Fibroblast of upper back skin (primary cell): ENCODE measurements at regions not wholly inside any gene's neighbourhood (a gene's known extent, or its start where the extent isn't known, plus 50 kb on each side); places are given as distances from the start of the nearest gene placed in this dataset.

Experiments
- DNase-seq: peaks from one replicate; pipeline ENCODE4 v3.0.0-alpha.2; 2013

GRCh38 chr21:41048623-41049022 is 119.3 kb upstream of the BACE2 start:
- no peak for DNase-seq

GRCh38 chr21:41052820-41053555 is 115.0 kb upstream of the BACE2 start:
- no peak for DNase-seq

DNA sequence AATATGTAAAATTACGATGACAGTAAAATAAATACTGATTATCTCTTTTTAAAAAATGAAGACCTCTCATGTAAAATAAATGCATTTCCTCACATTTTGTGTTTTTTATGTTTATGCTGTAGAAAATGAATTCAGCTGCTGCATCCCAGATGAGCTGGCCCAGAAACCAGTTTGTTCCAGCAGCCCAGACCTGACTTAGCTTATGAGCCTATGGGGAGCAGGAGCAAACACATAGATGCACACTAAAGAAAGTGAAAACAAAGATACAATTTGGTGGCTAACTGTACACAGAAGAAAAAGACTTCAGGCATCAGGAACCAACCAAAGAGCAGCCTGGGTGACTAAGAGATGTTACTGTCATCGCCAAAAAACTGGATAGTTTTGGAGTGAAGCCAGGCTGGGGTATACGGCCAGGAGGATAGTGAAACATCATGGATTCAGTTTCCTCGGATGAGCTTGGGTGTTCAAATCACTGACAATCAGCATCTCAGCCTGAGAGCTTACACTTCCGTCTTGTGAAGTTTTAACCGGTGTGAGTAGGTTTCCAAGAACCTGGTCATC is 113.9 kb upstream of the BACE2 start:
- DNase-seq = peak; percentile 73

GRCh38 chr21:41055266-41055665 is 112.7 kb upstream of the BACE2 start:
- DNase-seq = no peak

GRCh38 chr21:41059871-41060270 is 108.1 kb upstream of the BACE2 start:
- no peak for DNase-seq

DNA sequence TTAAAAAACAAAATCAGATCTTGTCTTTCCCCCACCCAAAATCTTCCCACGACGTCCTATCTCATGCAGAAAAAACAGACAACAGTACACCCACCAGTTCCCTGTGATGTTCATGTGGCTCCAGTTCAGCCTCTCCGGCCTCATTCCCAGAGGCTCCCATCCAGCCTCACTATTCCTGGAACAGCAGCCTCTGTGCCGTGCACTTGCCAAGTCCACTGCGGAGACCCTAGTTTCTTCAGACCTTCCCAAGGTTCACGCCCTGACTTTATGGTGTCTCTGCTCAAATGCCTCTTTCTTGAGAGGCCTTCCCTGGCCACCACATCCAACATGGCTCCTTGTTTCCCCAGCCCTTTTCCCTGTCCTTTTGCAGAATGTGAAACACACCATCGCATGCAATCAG is 106.3 kb upstream of the BACE2 start:
- no peak for DNase-seq

DNA sequence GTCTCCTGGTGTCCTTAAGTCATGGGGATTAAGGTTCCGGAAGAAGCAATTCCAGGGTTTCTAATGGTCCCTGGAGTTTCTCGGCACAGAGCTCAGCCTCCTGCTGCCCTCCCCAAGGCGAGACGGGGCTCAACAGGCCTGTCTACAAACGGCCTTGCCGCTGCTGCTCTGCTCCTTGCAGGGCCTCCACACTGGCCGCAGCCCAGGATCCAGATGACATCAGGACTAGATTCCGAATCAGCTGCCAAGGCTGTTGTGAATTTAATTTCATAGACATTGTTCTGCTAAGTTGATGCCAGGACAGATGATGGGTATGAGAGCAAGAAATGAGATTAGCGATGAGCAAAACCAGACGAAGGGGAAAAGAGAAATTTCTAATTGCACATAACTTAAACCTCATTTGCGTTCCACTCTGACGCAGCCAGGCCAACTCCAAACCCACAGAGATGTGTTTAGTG is 103.6 kb upstream of the BACE2 start:
- DNase-seq = peak; percentile 71

GRCh38 chr21:41064951-41065350 is 103.0 kb upstream of the BACE2 start:
- no peak for DNase-seq

DNA sequence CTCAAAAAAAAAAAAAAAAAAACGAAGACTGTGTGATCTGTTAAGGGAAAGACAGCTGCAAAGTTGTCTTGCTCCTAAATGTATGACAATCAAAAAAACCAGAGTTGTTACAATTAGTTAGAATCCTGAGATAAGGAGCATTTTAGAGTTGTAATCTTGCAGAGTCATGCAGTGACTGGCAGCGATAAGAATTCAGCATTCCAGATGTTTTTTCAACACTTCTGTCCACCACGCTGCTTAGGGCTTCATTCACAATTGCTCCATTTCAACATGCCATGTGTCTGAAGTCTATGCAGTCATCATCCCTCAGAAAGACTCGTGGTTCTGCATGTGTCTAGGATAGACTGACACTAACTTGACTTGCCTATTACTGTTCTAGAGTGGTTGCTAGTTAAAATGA is 102.4 kb upstream of the BACE2 start:
- peak; percentile 75 for DNase-seq

GRCh38 chr21:41066086-41066938 is 101.6 kb upstream of the BACE2 start:
- peak; percentile 47 for DNase-seq

DNA sequence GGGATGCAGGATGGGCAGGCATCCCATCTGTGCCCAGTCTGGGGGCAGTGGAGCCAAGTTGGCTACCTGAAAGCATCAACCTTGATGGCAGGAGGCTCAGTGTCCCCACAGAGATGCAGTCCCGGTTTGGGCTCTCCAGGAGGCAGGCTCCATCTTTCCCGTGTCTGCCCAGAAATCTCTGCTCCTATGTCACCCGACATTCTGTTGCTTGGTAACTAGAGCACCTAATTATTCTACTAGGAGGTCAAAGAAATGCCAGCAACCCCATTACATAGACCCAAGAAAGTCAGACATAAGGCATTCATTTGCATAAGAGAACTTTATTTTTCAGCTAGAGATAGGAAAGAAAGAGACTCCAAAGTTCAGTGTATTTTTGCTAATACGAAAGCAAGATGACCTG is 100.3 kb upstream of the BACE2 start:
- DNase-seq = no peak

DNA sequence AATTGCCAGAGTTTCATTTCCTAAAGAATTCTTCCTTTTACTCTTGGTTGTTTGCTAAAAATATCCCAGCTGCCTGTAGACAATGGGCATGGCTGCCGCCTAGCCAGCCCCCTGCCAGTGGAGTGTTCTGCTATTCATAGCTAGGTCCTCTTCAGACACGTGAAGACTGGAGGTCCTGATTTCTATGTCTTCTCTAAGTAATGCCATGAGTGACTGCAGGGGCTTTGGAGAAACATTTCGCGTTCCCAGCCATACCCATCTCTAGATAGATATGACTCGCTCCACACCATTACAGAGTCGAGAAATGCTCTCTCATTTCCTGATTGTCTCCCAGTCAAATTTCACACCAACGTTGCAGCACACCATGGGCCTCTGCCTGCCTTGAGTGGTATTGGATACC is 99.5 kb upstream of the BACE2 start:
- DNase-seq = peak; percentile 22

DNA sequence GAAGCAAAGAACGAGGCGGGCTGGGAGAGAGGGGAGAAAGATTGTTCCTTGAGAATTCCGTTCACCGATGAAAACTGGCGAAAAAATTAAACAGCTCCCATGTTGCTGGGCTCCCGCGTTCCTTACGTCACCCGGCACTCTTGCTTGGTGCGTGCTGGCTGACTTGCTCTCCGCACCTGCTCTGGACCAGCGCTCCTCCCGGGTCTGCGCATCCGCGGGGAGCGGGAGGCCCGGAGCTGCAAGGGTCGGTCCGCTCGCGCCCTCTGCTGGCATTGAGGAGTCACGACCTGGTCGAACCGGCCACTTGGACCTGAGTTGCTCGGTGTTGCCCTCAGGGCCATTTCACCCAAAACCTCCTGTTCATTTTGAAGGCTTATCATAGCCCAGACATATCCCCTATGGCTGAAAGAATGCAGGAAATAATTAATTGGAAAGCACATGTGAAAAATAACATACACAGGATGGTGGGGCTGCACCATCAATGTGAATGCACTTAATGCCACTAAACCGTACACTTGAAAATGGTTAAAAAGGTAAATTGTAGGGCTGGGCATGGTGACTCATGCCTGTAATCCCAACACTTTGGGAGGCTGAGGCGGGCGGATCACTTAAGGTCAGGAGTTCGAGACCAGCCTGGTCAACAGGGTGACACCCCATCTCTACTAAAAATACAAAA is 98.9 kb upstream of the BACE2 start:
- peak; percentile 67 for DNase-seq

GRCh38 chr21:41070284-41070683 is 97.7 kb upstream of the BACE2 start:
- DNase-seq = no peak

- no peak for DNase-seq
These were observed 96.4 kb upstream of the BACE2 start for GRCh38 chr21:41071258-41072171.

DNA sequence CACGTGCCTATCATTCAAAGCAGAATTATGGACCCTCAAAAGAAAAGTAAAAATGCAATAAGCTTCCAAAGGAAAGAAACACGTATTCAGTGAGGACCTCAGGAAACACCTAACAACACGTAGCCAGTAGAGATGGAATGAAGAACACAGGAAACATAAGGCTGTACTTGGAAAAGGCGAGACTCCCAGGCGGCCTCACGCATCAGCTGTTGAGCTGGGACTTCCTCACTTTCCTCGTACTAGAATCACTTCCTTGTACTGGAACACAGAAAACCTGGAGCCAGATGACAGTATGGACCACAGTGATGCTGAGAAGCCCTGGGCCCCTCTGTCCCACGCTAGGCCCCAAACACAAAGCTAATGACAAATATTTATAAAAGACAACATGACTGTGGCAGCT is 94.4 kb upstream of the BACE2 start:
- no peak for DNase-seq

GRCh38 chr21:41074396-41075184 is 93.4 kb upstream of the BACE2 start:
- DNase-seq = no peak

GRCh38 chr21:41075656-41076055 is 92.3 kb upstream of the BACE2 start:
- no peak for DNase-seq

DNA sequence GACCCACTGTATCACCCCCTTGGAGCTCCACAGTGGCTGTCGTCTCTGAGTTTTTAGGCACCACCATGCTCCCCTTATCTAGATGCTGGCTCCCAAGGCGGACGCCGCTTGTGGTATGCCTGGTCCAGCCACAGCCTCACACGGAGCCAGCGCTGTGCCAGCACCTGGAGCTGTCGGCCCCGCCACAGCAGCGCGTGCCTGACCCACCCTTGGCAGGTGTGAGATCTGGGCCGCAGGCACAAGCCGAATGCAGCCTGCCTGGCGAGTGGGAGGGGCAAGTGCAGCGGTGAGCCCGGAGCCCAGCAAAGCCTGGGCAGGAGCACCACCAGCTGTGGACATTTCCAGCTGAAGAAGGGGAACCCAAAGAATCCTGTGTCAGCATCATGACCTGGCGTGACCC is 91.9 kb upstream of the BACE2 start:
- no peak for DNase-seq

- DNase-seq = no peak
These were observed 88.8 kb upstream of the BACE2 start for GRCh38 chr21:41079159-41079558.

DNA sequence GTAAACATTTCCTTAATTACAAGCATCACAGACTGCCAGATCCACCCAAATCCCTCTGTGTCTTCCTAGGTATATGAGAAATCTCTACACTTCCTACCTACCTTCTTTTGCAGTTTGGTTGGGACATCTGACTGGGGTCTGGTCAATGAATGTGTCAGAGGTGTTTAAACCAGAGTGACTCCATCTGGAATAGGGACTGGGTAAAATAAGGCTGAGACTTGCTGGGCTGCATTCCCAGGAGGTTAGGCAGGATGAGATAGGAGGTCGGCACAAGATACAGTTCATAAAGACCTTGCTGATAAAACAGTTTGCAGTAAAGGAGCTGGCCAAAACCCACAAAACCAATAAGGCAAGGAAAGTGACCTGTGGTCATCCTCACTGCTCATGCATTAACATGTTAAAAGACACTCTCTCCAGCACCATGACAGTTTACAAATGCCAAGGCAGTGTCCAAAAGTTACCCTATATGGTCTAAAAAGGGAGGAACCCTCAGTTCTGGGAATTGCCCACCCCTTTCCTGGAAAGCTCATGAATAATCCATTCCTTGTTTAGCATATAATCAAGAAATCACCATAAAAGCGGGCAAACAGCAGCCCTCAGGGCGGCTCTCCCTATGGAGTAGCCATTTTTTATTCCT is 87.4 kb upstream of the BACE2 start:
- no peak for DNase-seq
